ENCODE measurements at regions not wholly inside any gene's neighbourhood (a gene's known extent, or its start where the extent isn't known, plus 50 kb on each side); places are given as distances from the start of the nearest gene placed in this dataset.
A peak's percentile ranks its signal among the peaks of the same experiment; 100 is the strongest.
"Not testable (repeated sequence)": the region's sequence is repeated elsewhere in the genome, so short reads cannot be mapped to it uniquely, and the experiment has no call there.

DNA sequence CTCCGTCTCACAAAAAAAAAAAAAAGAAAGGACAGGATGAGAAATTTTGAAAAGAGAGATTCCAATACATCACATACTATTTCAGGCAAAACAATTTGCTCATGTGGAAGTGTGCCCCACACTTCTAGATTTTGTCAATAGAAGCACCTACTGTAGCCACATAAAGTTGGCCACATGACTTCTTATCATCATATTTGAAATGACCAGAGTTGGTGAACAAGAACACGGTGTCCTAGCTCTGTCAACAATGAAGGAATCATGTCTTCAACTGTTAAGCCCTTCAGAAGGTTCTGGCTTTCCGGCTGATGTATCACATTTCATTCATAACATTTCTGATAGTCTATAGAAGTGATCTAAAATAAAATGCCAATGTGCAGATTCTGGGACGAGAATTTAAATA, 534.5 kb downstream of the TMEM114 start:
- DNase-seq = no peak

DNA sequence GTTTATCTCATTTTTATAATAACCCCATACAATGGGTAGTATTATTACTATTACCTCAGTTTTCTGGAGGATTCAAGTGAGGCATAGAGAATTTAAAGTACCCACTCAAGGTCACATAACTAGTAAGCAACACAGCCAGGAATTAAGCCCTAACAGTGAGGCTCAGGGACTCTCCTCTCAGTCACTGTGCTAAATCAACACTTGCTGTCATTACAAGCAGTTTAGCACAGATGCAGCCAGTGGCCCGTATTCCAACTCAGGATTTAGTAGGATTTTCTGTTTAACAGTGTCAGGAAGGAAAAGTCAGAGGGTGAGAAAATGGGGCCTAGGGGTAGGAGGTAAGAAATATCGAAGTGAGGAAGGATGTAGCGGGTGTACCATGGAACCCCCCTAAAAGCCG, 536.9 kb downstream of the TMEM114 start:
- DNase-seq = no peak

DNA sequence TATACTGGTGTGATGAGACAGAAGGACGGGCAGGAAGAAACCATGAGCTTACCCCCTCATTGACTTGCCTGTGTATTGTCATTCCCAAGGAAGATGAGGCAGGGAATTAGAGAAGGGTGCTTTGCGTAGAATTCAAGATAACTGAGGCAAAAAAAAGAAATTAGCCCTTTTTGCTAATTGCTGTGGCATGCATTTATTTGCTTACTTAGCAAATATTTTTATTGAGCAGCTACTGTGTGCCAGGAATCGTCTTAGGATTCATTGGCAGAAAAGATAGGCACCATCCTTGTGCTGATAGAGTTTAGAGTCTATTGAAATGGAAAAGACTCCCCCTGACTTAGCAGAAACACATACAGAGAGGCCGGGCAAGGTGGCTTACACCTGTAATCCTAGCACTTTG, 541.9 kb downstream of the TMEM114 start:
- DNase-seq = no peak

DNA sequence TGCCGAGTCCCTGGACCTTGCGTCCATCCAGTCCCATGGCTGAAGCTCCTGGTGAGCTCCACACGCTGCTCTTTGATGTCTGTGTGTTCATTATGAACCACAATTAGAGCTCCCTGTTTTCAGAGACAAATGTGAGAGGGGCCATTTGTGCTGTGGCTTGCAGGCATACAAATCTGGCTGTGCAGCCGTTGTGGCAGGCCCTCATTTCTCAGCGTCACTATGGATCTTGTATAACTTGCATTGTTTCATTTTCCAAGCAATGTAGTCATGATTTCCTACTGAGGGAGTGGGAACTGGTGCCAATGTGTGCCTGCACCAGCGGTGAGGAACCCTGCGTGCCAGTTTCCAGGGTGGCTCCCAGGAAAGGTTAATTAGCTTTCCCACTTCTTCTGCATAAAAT, 542.6 kb downstream of the TMEM114 start:
- DNase-seq = no peak

DNA sequence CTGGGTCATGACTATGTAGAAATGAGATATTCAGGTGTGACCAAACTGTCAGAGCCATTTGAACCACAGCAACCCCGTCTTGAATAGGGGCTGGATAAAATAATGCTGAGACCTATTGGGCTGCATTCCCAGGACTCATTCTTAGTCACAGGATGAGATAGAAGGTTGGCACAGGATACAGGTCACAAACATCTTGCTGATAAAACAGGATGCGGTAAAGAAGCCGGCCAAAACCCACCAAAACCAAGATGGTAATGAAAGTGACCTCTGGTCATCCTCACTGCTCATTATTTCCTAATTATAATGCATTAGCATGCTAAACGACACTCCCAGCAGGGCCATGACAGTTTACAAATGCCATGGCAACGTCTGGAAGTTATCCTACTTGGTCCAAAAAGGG, 545.5 kb downstream of the TMEM114 start:
- DNase-seq = no peak

DNA sequence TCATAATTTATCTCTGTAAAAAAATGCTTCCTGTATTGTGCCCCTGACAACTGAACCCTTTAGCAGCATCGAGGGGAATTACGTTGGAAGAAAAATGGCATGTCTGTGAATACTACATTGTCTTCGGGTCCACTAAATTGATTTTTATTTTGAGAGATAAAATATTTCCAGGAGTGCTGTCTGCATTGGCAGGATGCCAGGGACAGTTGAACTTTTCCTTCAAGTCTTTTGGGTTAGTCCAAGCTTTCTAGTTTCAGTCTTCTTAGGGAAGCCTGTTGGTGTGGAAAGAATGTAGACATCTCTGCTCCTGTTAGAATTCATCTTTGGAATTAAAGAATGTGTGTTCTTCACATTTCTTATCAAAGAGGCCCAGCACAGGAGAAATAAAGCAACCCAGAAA, 557.9 kb downstream of the TMEM114 start:
- DNase-seq = no peak

DNA sequence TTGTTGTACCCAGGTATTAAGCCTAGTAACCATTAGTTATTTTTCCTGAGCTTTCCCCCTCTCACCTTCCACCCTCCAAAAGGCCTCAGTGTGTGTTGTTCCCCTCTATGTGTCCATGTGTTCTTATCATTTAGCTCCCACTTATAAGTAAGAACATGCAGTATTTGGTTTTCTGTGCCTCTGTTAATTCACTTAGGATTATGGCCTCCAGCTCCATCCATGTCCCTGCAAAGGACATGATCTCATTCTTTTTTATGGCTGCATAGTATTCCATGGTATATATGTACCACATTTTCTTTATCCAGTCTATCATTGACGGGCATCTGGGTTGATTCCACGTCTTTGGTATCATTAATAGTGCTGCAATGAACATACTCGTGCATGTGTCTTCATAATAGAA, 560.3 kb downstream of the TMEM114 start:
- DNase-seq = not testable (repeated sequence)

DNA sequence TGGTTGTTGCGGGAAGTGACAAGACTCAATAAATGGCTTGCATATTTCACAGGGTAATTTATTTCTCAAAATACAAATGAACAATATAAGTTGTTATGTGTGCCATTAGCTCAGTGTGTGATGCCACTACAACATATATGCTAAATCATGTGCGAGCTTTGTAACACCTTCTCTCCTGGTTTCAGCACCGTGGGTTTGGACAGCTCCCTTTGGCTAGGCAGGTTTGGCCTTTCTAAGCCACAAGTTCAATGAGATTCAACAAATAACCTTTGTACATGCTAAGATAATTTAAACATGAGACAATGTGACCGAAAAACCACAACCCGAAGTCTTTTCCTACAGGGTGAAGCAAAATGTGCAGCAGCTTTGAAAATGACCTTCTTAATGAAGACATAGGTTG, 563.9 kb downstream of the TMEM114 start:
- DNase-seq = peak; percentile 40

DNA sequence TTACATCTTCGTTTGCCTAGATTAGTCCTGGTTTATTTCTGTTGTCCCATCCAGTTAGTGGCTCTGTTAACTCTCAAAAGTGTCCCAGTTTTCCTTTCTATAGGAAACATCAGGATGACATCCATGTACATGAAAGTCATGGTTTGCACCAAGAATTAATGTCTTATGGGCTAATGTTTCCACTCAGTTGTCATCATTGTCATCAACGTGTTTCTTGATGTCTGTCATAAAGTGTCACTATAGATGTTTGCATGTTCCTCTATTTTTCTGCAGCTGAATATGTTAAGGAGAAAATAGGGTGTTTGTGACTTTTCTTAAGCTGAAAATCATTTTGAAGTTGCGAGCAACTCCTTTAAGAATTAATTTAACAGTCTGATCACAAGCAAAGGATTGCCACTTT, 567.0 kb downstream of the TMEM114 start:
- DNase-seq = no peak

DNA sequence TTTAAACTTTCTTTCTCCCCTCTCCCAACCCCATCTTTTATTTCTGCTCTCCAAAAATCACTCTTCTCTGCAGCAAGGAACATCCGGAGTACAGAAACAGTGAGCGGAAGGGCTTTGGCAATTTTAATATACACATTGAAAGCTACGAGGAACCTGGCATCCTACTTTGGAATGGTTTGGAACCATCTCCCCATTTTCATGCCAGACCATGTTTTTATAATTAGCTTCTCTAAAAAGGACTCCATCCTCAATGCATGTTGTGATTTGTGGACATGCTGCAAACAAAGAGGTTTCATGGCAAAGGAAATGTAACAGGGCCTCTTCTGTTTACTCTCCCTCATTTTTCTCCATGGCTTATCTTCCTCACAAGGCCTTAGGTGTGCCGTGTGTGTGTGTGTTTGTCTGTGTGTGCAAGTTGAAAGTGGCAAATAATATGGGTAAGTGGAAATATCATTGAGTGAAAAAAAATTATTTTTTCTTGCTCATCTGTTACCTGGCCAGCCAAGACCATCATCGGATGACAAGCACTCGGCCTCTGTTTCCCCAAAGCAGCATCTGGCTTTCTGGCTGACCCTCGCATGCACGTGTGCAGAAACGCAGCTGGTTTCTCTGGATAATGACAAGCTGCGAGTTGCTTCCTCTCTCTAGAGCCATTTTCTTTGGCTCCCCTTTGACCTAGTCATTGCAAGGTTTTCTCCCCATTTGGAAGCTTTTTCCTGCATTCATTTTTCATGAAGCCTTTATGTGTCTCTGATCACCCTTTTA, 585.0 kb downstream of the TMEM114 start:
- DNase-seq = no peak

DNA sequence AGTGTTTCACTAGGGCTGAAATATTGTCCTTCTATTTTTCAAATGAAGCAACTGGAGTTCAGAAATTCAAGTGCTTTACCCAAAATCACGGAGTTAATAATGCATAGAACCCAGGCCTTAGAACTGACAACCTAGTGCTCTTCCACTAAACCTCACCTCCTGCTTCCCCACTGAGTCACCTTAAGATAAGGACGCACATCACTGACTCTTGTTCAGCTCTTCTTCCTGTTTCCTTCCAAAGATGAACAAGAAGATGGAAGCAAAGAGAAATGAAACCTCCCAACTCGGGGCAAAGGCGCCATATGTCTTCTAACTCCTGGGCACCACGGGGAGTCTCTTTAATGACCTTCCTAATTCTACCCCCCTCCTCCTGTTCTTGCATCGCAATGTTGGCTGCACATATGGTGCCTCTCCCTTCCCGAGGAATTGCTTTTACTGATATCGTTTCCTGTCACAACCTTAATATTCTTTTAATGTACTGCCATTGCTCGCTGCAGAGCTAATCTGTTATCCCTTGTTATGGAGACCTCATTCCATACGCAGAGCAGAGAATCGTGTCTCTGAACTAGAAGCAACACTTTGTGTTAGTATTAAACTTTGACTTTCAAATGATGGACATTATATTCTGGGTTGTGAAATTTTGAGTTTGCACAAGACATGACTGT, 591.4 kb downstream of the TMEM114 start:
- DNase-seq = no peak

DNA sequence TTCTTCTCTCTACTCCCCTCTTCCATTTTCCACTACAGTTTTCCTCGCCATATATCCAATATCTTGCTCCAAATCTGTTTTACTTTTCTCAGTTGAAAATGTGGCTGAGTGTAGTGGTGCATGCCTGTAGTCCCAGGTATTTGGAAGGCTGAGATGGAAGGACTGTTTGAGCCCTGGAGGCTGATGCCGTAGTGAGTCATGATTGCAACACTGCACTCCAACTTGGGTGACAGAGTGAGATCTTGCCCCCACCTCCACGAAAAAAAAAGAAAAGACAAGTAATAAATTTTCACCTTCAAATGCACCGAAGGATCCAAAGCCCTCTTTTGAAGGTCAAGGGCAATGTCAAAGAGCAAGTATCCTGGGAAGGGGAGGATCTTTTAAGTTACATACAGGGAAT, 592.3 kb downstream of the TMEM114 start:
- no peak for DNase-seq

DNA sequence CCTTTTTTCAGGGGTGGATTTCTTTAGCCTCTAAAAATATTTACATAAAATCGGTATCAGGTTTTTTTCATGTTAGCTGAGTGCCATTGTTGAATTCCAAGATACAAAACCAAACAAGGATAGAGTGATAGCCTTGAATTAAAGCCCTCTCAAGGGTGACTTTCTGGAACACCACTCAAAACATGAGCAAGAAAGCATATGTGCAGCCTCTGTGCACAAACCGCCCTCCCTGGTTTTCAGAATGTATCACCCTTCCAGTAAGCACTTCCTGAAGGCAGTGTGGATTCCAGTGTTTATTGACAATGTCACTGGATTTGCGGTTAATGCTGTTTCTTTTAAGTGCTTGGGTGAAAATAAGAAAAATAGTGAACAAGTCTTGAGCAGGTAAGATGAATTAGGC, 597.7 kb downstream of the TMEM114 start:
- DNase-seq = no peak

DNA sequence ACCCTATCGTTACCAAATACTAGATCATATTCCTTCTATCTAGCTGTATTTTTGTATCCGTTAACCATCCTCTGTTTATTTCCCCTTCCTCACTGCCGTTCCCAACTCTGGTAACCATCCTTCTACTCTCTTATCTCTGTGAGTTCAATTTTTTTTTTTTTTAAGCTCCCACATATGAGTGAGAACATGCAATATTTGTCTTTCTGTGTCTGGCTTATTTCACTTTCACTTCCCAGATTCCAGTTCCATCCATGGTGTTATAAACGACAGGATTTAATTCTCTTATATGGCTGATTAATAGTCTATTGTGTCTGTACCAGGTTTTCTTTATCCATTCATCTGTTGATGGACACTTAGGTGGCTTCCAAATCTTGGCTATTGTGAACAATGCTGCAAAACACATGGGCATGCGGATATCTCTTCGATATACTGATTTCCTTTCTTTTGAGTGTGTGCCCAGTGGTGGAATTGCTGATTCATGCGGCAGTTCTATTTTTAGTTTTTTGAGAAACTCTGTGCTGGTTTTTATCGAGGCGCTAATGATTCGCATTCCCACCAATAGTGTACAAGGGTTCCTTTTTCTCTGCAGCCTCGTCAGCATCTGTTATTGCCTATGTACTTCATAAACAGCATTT, 599.6 kb downstream of the TMEM114 start:
- no peak for DNase-seq

DNA sequence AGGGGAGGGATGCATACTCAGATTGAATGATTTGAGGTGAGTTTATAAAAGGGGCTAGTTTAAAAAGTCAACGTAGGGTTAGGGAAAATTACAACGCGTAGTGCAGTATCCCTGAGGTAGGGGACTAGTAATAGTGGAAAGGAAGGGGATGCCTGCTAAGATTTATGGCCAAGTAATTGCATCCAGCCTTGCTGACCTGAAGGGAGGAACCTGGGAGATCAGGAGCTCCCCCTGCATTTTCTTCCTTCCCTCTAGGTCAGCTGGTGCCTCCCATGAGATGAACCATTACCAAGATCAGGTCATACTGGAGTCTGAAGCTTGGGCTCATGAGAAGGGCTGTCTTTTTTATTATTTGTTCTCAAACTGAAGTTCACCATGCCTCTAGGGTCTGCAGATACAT, 606.6 kb downstream of the TMEM114 start:
- DNase-seq = peak; percentile 45

DNA sequence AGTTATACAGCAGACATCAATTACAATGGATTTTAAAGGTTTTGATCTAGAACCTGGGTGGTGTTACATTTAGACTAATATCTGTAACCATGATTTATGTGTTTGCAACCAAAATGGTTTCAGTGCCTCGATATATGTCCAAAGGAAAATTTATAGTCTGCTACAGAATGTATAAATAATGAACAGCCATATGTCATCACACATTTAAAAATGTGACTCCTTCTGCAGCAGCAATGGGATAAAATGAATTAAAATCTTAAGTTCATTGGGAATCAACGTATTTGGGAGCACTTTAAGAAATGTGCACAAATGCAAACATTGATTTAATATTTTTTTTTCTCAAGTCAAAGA, 610.2 kb downstream of the TMEM114 start:
- no peak for DNase-seq

DNA sequence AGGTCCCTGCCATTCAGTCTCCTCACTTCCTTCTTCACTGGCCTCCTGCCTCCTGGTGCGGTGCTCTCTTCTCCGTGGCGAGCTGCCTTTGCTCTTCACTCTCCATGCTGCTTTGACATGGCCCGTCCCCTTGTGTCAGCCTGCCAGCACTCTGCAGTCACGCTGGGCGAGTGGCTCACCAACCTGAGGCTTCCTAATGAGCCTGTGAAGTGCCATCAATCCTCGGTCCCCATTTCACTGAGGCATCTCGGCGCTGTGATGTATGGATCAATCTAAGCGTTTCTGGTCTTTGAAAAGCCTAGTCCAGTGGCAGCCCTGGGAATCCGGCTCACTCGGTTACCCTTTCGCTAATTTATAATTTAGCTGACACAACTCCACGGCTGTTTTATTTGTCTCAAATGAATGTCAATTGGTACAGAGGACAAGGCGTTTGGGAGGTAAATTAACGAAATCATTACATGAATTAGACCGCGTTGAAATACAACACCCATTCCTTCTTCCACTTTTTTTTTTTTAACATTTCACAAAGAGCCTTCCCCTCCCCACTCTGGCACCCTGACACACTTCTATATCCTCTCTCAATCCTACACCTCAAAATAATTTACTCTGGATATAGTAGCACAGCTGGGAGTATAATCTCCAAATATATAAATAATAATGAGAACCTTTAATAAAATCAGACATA, 610.7 kb downstream of the TMEM114 start:
- DNase-seq = peak; percentile 27

DNA sequence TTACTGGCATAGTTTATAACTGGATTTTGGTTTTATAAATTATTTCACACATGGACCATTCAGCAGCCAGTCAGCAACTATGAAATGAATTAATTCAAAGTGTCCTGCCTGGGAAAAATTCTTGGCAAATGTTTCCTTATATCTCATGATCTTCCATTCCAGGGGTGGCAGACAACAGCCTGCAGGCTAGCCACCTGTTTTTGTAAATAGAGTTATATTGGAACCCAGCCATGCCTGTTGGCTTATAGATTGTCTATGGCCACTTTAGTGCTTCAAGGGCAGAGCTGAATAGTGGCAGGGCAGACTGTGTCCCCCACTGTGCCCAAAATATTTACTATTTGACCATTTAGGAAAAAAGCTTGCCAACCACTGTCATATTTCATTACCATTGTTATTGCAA, 613.7 kb downstream of the TMEM114 start:
- no peak for DNase-seq

DNA sequence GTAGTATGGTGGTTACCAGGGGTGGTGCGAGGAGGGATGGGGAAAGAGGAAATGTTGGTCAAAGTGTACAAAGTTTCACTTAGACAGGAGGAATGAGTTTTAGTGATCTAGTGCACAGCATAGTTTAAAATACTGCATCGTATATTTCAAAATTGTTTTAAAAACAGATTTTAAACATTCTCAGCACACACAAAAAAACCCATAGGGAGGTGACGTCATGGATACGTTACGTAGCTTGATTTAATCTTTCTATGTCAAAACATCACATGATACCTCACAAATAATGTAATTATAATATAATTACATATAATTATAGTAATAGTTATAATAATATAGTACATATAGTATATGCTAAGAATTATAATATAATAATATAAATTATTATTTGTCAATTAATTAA, 614.2 kb downstream of the TMEM114 start:
- no peak for DNase-seq

DNA sequence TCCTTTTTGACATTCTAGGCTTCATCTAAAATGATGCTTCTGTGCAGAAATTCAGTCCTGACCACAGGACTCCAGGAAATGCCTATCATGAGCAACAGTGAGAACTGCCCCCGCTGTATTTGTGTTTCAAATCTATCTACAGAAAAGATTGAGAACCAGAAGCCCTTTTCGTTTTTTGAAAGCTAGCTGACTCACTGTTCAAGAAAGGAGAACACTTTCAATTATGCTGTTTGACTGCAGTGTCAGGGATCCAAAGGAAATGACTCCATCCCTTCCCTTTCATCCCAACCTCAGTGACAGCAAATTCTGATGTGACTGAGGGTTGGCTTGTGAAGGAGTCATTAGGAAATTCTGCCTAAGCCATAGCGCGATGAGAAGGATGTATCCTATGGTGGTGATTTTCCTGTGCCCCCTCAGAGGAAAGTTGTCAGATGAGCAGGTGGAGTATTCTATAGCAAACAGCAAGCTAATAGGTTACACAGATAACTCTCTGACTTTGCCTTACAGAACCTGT, 622.3 kb downstream of the TMEM114 start:
- no peak for DNase-seq

DNA sequence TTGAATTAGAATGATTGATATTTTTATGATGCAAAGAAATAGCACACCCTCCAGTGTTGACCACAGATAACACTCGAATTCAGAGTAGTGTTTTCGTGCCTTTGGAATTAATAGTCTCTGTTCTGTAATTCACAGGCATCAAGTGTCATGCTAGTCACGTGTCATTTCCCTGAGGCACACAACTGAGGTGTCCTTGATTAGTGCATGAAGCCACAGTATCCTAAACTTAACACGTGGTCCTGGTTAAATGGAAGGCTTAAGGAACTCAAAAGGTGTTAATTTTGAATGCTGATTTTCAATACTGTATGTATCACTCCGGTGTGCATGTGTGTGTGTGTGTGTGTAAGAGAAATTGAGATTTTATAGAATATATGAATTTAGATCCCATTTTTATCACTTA, 625.6 kb downstream of the TMEM114 start:
- no peak for DNase-seq

DNA sequence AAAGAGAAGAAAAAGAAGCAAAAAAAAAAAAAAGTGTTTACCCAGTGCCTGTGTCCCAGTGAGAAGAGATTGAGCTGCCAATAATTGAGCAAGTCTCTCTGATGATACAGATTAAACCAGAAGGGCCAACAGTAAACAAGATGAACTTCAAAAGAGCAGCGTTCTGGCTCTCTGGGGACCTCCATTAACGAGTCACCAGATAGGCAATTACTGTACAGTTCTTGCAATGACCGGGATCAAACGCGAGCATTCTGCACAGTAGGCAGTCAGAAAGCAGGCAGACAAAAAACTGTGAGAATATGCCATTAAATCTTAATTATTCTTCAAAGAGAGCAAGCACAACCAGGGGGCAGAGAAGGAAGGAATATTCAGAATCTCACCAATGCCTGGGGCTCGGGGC, 626.1 kb downstream of the TMEM114 start:
- no peak for DNase-seq

Data from renal pelvis (tissue), 1 donor.